Kidney epithelial cell (primary cell): ENCODE measurements at regions not wholly inside any gene's neighbourhood (a gene's known extent, or its start where the extent isn't known, plus 50 kb on each side); places are given as distances from the start of the nearest gene placed in this dataset.

ENCODE experiments used
- DNase-seq: peaks from one replicate; pipeline ENCODE4 v3.0.0-alpha.2; 2010; ENCODE audit warnings: low read depth
- H3K27me3 ChIP-seq: 2 replicates; pipeline ENCODE4 v1.6.0; 2011; ENCODE audit warnings: low read length; ENCODE audit not compliant: control insufficient read depth, insufficient read depth
- H3K36me3 ChIP-seq: 2 replicates; pipeline ENCODE4 v1.5.1; 2011; ENCODE audit warnings: low read length; ENCODE audit not compliant: control insufficient read depth, insufficient read depth
- H3K4me3 ChIP-seq: 2 replicates; pipeline ENCODE4 v1.5.1; 2011; ENCODE audit warnings: low read depth, mild to moderate bottlenecking, control low read depth, low read length
- TF ChIP-seq, protein P1 (sequence below): IDR thresholded peaks from 2 replicates; pipeline ENCODE4 v1.5.1; 2011; ENCODE audit warnings: mild to moderate bottlenecking, moderate library complexity, low read length, control low read depth, inconsistent platforms; ENCODE audit not compliant: insufficient read depth, poor library complexity, severe bottlenecking

DNA sequence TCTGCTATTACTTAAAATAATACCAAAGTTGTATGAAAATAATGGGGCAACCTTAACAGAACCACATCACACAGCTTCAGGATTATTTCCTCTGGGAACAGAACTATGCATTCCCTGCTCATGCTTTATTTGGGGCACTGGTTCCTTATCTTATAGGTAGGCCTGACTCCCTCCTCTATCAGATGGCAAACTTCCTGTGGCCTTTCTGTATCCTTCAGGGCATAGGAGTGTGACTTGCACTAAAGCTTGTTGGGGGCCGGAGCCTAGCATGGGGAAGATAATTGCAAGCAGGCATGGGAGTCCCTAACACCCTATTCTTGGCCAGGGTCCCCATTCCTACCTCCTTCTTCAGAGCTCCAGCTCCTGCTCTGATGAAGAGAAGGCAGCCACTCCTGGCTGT is 167.2 kb upstream of the SERTAD2 start:
- Histone ChIP-seq H3K27me3 (no peaks in the 10 kb centered on the region), H3K36me3 (no peaks in the 10 kb centered on the region), H3K4me3 (no peak overlapping the region)
- TF ChIP-seq, protein P1, sequence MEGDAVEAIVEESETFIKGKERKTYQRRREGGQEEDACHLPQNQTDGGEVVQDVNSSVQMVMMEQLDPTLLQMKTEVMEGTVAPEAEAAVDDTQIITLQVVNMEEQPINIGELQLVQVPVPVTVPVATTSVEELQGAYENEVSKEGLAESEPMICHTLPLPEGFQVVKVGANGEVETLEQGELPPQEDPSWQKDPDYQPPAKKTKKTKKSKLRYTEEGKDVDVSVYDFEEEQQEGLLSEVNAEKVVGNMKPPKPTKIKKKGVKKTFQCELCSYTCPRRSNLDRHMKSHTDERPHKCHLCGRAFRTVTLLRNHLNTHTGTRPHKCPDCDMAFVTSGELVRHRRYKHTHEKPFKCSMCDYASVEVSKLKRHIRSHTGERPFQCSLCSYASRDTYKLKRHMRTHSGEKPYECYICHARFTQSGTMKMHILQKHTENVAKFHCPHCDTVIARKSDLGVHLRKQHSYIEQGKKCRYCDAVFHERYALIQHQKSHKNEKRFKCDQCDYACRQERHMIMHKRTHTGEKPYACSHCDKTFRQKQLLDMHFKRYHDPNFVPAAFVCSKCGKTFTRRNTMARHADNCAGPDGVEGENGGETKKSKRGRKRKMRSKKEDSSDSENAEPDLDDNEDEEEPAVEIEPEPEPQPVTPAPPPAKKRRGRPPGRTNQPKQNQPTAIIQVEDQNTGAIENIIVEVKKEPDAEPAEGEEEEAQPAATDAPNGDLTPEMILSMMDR: no peak
- no peak for DNase-seq

DNA sequence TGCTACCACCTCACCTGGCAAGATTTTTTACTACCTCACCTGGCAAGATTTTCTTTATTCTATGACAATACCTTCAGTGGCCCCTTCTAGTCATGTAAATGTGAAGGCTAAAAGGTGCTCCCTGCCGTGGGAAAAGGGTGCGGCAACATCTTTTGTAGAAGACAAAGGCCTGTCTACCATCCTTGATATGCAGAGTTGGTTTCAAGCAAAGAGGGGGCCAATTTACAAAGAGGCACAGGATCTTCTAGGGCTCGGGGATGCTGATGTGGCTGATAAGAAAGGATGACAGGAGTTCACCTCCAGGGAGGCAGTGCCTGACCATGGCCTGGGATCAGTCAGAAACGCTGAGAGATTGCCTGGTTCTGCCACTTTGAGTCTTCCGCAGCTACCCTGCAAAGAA is 165.4 kb upstream of the SLC1A4 start:
- no peak overlapping the region for H3K4me3 ChIP-seq
- no peaks in the 10 kb centered on the region for H3K27me3 ChIP-seq
- TF ChIP-seq, protein P1: no peak
- DNase-seq: no peak
- H3K36me3 ChIP-seq: no peaks in the 10 kb centered on the region

DNA sequence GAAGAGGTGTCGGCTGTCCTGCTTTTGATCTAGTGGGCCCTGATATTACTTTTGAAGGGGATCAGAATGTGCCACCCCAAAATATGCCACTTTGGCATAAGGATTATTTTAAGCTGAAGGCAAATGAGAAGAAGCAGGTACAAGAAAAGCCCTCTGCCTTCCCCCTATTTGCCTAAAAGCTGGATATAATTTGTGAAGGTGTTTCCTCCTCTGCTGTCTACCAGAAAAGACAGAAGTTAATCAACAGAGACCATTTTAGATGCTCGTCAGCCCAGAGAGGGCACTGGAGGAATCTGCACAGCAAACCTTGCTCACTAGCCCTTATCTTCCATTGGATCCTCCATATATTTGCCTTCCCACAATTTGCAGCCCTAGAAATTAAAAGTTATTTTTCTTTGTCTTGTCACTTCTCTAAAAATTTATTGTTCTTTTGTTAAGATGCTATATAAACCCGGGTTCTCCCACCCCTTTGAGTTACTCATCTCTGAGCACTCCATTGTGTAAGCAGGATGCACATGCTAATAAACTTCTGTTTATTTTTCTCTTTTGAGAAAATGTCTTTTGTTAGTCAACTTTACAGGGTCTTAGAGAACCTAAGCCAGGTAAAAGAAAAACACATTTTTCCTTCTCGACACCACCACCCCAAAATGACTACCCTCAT is 163.2 kb upstream of the SLC1A4 start:
- TF ChIP-seq, protein P1: no peak
- no peak for DNase-seq
- Histone ChIP-seq H3K27me3 (no peaks in the 10 kb centered on the region), H3K4me3 (no peak overlapping the region), H3K36me3 (no peaks in the 10 kb centered on the region)

DNA sequence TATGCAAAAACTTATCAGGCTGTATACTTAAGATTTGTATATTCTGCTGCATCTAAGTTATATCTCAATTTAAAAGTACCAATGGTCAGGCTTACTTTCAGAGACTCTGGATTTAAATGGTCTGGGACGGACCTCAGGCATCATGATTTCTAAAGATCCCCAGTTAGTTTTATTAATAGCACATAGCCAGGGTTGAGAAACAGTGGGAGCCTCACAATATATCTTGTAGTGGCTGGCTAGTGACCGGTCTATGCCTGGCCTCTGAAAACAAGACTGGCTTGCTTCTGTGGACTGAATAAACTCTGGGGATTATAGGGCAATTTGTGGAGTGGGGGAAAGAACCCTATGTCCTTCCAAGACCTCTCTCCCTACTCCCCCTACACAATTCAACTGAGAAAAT is 162.5 kb upstream of the SLC1A4 start:
- DNase-seq: no peak
- Histone ChIP-seq H3K4me3 (no peak overlapping the region), H3K36me3 (no peaks in the 10 kb centered on the region), H3K27me3 (no peaks in the 10 kb centered on the region)
- TF ChIP-seq, protein P1: no peak

GRCh38 chr2:64828261-64828660 is 160.9 kb upstream of the SLC1A4 start:
- no peaks in the 10 kb centered on the region for H3K27me3 ChIP-seq
- TF ChIP-seq, protein P1: no peak
- H3K4me3 ChIP-seq: no peak overlapping the region
- DNase-seq: no peak
- no peaks in the 10 kb centered on the region for H3K36me3 ChIP-seq

- Histone ChIP-seq H3K4me3 (no peak overlapping the region), H3K36me3 (no peaks in the 10 kb centered on the region), H3K27me3 (no peaks in the 10 kb centered on the region)
- DNase-seq: no peak
- TF ChIP-seq, protein P1: no peak
Measured at GRCh38 chr2:64829525-64829924, 159.7 kb upstream of the SLC1A4 start.
